ENCODE measurements at regions not wholly inside any gene's neighbourhood (a gene's known extent, or its start where the extent isn't known, plus 50 kb on each side); places are given as distances from the start of the nearest gene placed in this dataset.

DNA sequence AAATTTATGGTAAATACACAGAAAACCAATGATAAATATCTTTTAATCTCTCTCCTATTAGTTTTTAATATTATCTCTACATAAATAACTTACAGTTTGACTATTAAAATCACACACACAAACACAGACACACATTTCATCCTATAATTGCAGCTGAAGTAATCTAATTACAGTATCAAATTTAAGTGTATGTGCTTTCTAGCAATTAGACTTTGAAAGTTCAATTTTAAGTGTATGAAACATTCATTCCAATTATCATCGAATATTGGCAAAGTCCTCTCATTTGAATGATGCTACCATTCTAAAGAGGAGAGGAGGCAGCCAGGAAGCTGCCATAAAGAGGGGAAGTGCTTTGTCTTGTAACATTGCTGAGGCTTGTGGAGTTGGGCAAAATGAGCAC is 221.2 kb upstream of the PABPC4L start:
- no peak overlapping the region for H3K4me3 ChIP-seq
- H3K27ac ChIP-seq = no peak overlapping the region
- no peak for DNase-seq
- no peaks in the 10 kb centered on the region for H3K4me1 ChIP-seq
- H3K36me3 ChIP-seq = no peaks in the 10 kb centered on the region
- H3K27me3 ChIP-seq = no peaks in the 10 kb centered on the region
- WGBS, 2 donors = 53 to 54% methylated on average over 1 of the region's 1 CpG
- TF ChIP-seq, protein P1, sequence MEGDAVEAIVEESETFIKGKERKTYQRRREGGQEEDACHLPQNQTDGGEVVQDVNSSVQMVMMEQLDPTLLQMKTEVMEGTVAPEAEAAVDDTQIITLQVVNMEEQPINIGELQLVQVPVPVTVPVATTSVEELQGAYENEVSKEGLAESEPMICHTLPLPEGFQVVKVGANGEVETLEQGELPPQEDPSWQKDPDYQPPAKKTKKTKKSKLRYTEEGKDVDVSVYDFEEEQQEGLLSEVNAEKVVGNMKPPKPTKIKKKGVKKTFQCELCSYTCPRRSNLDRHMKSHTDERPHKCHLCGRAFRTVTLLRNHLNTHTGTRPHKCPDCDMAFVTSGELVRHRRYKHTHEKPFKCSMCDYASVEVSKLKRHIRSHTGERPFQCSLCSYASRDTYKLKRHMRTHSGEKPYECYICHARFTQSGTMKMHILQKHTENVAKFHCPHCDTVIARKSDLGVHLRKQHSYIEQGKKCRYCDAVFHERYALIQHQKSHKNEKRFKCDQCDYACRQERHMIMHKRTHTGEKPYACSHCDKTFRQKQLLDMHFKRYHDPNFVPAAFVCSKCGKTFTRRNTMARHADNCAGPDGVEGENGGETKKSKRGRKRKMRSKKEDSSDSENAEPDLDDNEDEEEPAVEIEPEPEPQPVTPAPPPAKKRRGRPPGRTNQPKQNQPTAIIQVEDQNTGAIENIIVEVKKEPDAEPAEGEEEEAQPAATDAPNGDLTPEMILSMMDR (IDR thresholded peaks at IDR 0.05) = no peak
- no peak for TF ChIP-seq POLR2A (IDR thresholded peaks at IDR 0.05)
- intact Hi-C loops (cut with DNase I) = no loop called here
- no peaks in the 10 kb centered on the region for H3K9me3 ChIP-seq

DNA sequence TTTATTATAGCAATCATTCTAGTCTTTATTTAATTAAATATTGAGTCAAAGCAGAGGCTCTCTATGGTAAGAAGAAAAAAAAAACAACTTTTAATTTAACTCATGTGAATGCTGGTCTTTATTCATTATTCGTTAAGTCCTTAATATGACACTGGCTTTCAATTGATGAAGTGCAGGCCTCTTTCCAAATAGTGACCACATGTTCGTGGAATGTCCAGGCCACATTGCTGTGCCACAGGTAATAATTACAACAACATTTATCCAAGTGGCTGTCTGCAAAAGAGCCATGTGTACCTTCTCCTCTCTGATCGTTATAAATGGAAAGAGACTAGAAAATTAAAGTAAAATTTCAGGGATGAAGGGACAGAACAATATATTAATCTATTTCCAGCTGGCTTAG is 220.1 kb upstream of the PABPC4L start:
- no peak for TF ChIP-seq POLR2A (IDR thresholded peaks at IDR 0.05)
- TF ChIP-seq, protein P1 (IDR thresholded peaks at IDR 0.05) = no peak
- Histone ChIP-seq H3K27me3 (no peaks in the 10 kb centered on the region), H3K4me1 (no peaks in the 10 kb centered on the region), H3K9me3 (no peaks in the 10 kb centered on the region), H3K36me3 (no peaks in the 10 kb centered on the region), H3K4me3 (no peak overlapping the region), H3K27ac (no peak overlapping the region)
- no peak for DNase-seq
- intact Hi-C loops (cut with DNase I) = no loop called here
- WGBS, 2 donors = 69 to 71% methylated on average over 3 of the region's 3 CpGs

DNA sequence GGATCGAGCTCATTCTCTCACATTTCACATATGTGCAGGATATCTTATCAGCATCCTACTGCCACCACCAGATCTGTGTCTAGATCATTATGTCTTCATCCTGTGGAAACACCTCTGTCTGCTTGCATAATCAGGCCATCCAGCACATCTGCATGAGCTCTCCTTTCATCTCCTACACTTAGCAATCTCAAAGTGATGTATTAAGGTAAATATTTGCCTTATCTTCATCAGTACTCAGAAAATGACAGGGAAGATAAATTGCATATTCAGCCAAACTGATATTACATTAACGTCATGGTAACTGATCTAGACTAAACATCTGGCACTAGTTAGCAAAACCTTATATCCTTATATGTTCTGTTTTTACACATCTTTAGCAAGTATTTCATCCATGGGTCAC is 207.3 kb upstream of the PABPC4L start:
- intact Hi-C loops (cut with DNase I) = no loop called here
- Histone ChIP-seq H3K27me3 (no peaks in the 10 kb centered on the region), H3K4me3 (no peak overlapping the region), H3K4me1 (no peaks in the 10 kb centered on the region), H3K9me3 (no peaks in the 10 kb centered on the region), H3K36me3 (no peaks in the 10 kb centered on the region), H3K27ac (no peak overlapping the region)
- WGBS, 2 donors = 35 to 39% methylated on average over 2 of the region's 2 CpGs
- no peak for TF ChIP-seq POLR2A (IDR thresholded peaks at IDR 0.05)
- TF ChIP-seq, protein P1 (IDR thresholded peaks at IDR 0.05) = no peak
- no peak for DNase-seq

DNA sequence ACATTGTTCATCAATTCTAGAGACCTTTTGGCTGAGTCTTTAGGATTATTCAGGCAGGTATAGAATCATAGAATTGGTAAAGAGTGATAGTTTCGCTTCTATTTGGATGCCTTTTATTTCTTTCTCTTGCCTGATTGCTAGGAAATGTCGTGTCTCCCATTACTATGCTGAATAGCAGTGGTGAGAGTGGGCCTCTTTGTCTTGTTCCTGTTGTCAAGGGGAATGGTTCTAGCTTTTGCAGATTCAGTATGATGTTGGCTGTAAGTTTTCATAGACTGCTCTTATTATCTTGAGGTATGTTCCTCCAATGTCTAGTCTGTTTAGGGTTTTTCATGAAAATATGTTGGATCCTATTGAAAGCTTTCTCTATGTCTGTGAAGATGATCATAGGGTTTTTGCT is 200.2 kb upstream of the PABPC4L start:
- H3K9me3 ChIP-seq = peaks cover 0 to 7% (median 0%) of the 10 kb centered on the region in 3 donors
- TF ChIP-seq, protein P1 (IDR thresholded peaks at IDR 0.05) = no peak
- no peak for TF ChIP-seq POLR2A (IDR thresholded peaks at IDR 0.05)
- no peak overlapping the region for H3K4me3 ChIP-seq
- no peak for DNase-seq
- intact Hi-C loops (cut with DNase I) = no loop called here
- no peaks in the 10 kb centered on the region for H3K4me1 ChIP-seq
- 50 to 58% methylated on average over 2 of the region's 2 CpGs for WGBS, 2 donors
- no peaks in the 10 kb centered on the region for H3K36me3 ChIP-seq
- no peaks in the 10 kb centered on the region for H3K27me3 ChIP-seq
- no peak overlapping the region for H3K27ac ChIP-seq

DNA sequence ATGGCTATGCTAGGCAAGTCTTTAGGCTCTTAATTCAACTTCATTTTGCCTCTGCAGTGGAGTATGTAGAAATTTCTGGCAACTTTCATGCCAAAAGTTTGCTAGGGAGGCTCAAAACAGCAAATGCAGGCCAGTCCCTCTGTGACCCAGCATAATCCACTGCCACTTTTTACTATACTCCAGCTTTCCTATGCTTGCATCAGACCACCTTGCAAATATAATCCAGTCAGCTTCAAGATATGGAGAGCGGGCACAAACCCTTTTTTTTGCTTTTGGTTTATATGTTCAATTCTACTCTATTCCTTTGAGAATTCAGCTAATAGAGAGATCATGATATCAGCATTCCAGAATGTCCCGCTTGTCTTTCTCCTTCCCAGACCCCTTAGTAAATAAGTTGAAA is 192.0 kb upstream of the PABPC4L start:
- no peak for DNase-seq
- no peaks in the 10 kb centered on the region for H3K27me3 ChIP-seq
- H3K4me1 ChIP-seq = no peaks in the 10 kb centered on the region
- WGBS, 2 donors = 96% methylated on average over 2 of the region's 2 CpGs
- H3K36me3 ChIP-seq = no peaks in the 10 kb centered on the region
- H3K4me3 ChIP-seq = no peak overlapping the region
- peaks cover 0 to 13% (median 0%) of the 10 kb centered on the region in 3 donors for H3K9me3 ChIP-seq
- TF ChIP-seq POLR2A (IDR thresholded peaks at IDR 0.05) = no peak
- TF ChIP-seq, protein P1 (IDR thresholded peaks at IDR 0.05) = no peak
- intact Hi-C loops (cut with DNase I) = no loop called here
- H3K27ac ChIP-seq = no peak overlapping the region
